HG03460 (cell line): ENCODE measurements at regions not wholly inside any gene's neighbourhood (a gene's known extent, or its start where the extent isn't known, plus 50 kb on each side); places are given as distances from the start of the nearest gene placed in this dataset.
"Not testable (repeated sequence)": the region's sequence is repeated elsewhere in the genome, so short reads cannot be mapped to it uniquely, and the experiment has no call there.

Source experiments
- ATAC-seq: cut with Tn5 transposase; IDR thresholded peaks from one replicate; pipeline ENCODE4 v1.9.1; 2021; ENCODE audit not compliant: unreplicated experiment

- ATAC-seq, result no peak
Observed at GRCh38 chr21:15119486-15119885, 54.7 kb upstream of the NRIP1 start.

GRCh38 chr21:15121097-15121654 lies 56.4 kb upstream of the NRIP1 start:
- no peak for ATAC-seq

GRCh38 chr21:15121655-15122120 lies 56.9 kb upstream of the NRIP1 start:
- no peak for ATAC-seq

GRCh38 chr21:15122241-15122640 lies 57.4 kb upstream of the NRIP1 start:
- ATAC-seq, result no peak

GRCh38 chr21:15124731-15125130 lies 59.9 kb upstream of the NRIP1 start:
- no peak for ATAC-seq

GRCh38 chr21:15126948-15127347 lies 62.1 kb upstream of the NRIP1 start:
- no peak for ATAC-seq

GRCh38 chr21:15127437-15127836 lies 62.6 kb upstream of the NRIP1 start:
- ATAC-seq, result no peak

GRCh38 chr21:15128267-15128666 lies 63.5 kb upstream of the NRIP1 start:
- ATAC-seq, result no peak

- ATAC-seq, result not testable (repeated sequence)
Observed at GRCh38 chr21:15128714-15129113, 63.9 kb upstream of the NRIP1 start.

- no peak for ATAC-seq
Observed at GRCh38 chr21:15130326-15130725, 65.5 kb upstream of the NRIP1 start.

GRCh38 chr21:15130751-15131150 lies 66.0 kb upstream of the NRIP1 start:
- ATAC-seq, result no peak

GRCh38 chr21:15132781-15133180 lies 68.0 kb upstream of the NRIP1 start:
- no peak for ATAC-seq

GRCh38 chr21:15134701-15135470 lies 70.1 kb upstream of the NRIP1 start:
- ATAC-seq, result no peak

- no peak for ATAC-seq
Observed at GRCh38 chr21:15135867-15136629, 71.2 kb upstream of the NRIP1 start.

GRCh38 chr21:15138490-15138889 lies 73.7 kb upstream of the NRIP1 start:
- ATAC-seq, result no peak

- ATAC-seq, result no peak
Observed at GRCh38 chr21:15139898-15140297, 75.1 kb upstream of the NRIP1 start.

- ATAC-seq, result no peak
Observed at GRCh38 chr21:15140321-15141019, 75.7 kb upstream of the NRIP1 start.

GRCh38 chr21:15141261-15141970 lies 76.6 kb upstream of the NRIP1 start:
- ATAC-seq, result no peak

- ATAC-seq, result no peak
Observed at GRCh38 chr21:15144026-15144425, 79.2 kb upstream of the NRIP1 start.

GRCh38 chr21:15148437-15148836 lies 83.6 kb upstream of the NRIP1 start:
- ATAC-seq, result no peak
